GM04504 (cell line): ENCODE measurements at regions not wholly inside any gene's neighbourhood (a gene's known extent, or its start where the extent isn't known, plus 50 kb on each side); places are given as distances from the start of the nearest gene placed in this dataset.
A peak's percentile ranks its signal among the peaks of the same experiment; 100 is the strongest.
"Not testable (repeated sequence)": the region's sequence is repeated elsewhere in the genome, so short reads cannot be mapped to it uniquely, and the experiment has no call there.

ENCODE experiments used
- DNase-seq: peaks from one replicate; pipeline ENCODE4 v3.0.0-alpha.2; 2012; ENCODE audit warnings: low read depth

DNA sequence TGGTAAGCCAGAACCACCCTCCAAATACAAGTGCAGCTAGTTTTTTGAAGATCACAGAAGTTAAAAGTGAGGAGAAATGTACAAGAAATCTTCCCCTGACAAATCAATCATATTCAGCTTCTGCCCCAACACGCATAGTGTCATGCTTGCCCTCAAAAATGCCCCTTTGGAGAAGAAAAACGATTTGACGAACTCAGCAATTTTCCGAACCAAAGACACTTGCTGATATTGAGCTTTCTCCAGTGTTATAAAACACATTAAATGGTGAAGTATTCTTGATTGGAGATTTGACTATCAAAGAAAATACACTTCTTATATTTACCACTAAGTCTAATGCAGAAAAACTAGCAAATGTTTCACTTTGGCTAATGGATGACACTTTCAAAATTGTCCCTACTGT is 195.5 kb downstream of the ETV1 start:
- no peak for DNase-seq

DNA sequence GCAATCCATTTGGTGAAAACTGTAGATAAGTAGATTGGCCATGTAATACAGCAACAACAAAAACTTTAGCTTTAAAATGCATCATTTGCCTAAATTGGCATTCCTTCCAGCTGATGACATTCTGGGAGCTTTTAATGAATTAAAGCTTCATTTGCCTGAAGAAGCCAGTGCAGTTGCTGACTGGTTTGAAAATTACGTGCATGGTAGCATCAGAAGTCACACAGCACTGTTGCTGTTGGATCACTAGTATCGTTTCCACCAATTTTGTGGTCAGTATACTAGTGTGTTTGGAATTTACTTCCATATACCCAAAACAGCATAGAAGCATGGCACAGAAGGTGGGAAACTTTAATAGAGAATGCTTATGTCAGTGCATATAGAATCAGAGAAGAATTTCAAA is 194.9 kb downstream of the ETV1 start:
- DNase-seq: peak; percentile 3

DNA sequence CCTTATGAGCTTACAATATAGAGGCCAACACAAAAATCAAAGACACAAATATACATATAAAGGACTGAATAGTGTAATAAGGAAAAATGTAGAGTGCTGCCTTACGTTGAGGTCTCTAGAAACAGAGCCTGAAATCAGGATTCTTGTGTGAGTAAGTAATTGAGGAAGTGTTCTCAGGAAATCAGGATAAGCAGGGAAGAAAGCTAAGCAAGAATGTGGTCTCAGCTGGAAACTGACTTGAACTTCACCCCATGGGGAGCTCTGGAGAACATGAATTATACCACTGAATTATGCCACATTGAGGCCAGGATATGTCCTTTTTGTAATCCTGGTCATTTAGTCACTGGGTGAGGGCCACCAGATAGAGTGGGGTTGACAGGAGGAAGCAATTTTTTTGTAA is 191.9 kb downstream of the ETV1 start:
- DNase-seq: no peak

DNA sequence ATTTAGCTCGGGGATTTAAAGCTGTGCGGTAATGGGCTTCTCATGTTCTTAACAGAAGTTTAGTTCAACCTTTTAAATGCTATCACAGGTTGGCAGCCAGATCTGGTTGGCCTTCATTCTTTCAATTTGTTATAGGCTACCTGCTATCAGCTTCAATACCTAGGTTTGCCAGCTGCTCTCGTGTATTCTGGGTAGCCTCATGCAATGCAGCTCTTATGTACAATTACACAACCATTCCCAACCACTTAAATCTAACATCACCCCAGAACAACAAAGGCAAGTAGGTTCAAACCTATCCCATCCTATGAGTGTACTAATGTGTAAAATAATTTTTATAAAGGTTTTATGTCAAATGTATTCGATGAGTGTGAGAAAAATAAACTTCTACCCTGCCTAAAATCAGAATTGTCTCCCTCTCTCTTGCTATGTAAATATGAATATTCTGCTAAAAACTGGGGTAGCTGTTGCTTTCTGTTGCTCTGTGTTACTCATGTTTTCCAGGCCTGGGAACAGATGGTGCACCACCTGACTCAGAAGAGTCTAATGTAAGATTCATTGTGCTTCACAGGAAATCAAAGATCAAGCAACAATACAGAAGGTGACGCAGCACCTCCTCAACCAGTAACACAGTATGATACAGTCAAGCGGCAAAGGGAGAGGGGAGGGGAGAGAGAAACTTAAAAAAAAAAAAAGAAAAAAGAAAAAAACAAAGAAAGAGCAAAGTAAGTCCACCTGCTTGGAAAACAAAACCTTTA is 188.6 kb downstream of the ETV1 start:
- peak; percentile 26 for DNase-seq

DNA sequence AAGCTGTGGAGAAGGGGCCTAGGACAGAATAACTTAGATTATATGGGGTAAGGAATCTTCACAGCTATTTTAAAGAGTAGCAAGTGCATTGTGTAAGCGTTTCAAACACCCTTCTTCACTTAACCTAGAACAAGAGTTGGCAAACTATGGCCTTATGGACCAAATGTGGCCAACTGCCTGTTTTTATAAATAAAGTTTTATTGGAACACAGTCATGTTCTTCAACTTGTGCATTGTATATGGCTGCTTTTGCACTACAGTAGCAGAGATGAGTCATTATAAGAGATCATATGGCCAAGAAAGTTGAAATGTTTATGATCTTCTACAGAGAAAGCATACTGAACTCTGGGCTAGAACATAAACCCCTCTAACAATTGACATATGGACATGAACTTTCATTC is 187.8 kb downstream of the ETV1 start:
- DNase-seq: no peak

DNA sequence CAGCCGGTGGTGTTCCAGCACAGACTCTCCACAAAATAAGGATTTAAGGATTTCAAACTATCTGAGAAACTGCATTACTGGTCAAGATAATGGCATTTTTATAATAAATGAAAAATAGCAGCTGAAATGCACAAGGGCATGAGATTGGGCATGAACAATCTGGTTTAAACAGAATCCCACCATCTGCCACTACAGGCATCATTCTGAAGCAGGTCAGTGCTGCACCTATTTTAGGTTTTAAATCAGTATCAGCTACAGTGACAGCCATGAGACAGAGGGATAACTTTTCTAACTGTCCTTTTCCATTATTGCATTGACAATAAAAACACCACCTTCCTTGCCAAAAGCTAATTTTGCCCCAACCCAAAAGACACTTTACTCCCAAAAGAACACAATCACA is 186.8 kb downstream of the ETV1 start:
- no peak for DNase-seq

DNA sequence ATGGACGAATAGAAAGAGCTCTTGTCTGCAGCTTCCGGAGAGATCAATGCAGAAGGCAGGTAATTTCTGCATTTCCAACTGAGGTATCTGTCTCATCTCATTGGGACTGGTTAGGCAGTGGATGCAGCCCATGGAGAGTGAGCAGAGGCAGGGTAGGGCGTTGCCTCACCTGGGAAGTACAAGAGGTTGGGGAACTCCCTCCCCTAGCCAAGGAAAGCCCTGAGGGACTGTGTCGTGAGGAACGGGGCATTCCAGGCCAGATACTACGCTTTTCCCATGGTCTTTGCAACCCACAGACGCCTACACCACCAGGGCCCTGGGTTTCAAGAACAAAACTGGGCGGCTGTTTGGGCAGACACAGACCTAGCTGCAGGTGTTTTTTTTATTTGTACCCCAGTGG is 186.3 kb downstream of the ETV1 start:
- no peak for DNase-seq

DNA sequence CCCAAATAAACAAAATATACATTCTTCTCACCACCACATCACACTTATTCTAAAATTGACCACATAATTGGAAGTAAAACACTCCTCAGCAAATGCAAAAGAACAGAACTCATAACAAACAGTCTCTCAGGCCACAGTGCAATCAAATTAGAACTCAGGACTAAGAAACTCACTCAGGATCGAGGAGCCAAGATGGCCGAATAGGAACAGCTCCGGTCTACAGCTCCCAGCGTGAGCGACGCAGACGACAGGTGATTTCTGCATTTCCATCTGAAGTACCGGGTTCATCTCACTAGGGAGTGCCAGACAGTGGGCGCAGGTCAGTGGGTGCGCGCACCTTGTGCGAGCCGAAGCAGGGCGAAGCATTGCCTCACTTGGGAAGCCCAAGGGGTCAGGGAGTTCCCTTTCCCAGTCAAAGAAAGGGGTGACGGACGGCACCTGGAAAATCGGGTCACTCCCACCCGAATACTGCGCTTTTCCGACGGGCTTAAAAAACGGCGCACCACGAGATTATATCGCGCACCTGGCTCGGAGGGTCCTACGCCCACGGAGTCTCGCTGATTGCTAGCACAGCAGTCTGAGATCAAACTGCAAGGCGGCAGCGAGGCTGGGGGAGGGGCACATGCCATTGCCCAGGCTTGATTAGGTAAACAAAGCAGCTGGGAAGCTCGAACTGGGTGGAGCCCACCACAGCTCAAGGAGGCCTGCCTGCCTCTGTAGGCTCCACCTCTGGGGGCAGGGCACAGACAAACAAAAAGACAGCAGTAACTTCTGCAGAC is 183.2 kb downstream of the ETV1 start:
- not testable (repeated sequence) for DNase-seq

DNA sequence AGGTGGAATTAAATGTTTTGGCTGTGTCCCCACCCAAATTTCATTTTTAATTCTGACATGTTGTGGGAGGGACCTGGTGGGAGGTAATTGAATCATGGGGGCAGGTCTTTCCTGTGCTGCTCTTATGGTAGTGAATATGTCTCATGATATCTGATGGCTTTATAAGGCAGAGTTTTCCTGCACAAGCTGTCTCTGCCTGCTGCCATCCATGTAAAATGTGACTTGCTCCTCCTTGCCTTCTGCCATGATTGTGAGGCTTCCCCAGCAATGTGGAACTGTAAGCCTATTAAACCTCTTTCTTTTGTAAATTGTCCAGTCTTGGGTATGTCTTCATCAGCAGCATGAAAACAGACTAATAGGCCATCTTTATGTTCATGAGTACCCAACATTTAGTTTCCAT is 172.2 kb downstream of the ETV1 start:
- not testable (repeated sequence) for DNase-seq

DNA sequence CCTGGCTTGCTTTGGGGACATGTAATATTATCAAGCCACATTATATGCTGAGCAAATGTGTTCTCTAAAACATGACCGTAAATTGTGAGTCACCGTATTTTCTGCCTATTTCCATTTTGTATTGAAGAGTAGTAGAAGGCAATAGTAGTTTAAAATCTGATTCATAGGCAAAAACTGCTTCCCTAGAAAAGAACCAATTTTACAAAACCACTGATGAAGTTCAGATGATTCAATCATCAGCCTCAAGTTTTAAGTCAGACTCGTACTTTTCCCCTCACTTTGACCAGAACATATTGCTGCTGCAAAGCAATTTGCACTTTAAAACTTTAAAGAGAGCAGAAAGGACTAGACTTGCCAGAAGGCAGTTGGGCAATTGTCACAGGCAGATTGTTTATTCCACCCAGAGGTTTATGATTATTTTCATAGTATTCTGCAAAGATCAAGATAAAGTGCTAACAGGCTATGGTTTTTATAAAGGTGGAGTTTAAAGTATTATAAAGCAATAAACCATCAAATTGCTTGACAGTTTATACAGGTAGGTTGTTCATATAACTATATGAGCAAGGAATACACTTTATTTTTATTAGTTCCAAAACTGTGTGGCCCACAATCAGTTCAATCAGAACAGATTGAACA is 168.2 kb downstream of the ETV1 start:
- peak; percentile 24 for DNase-seq

DNA sequence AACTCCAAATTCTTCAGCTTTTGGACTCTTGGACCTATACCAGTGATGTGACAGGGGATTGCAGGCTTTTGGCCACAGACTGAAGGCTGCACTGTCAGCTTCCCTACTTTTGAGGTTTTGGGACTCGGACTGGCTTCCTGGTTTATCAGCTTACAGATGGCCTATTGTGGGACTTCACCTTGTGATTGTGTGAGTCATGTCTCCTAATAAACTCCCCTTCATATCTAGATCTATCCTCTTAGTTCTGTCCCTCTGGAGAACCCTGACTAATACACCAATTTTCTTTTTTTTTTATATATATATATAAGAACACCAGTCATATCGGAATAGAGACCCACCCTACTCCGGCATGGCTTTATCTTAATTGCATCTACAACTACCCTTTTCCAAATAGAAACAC is 166.8 kb downstream of the ETV1 start:
- no peak for DNase-seq

DNA sequence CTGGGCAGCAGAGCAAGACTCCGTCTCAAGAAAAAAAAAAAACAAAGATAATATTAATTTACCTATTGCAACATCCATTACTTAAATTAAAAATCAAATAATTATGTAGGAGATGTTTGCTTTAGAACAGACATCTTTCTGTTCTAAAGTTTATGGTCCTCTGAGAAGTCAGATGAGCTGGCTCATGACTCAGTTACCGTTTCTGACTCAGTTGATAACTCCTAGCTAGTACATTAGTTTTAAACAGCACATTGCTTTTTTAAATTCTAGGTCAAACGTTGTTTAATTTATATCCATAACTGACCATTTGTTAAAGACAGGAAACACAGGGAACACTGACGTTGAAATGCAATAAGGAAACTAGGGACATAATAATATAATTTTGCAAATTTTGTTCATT is 162.7 kb downstream of the ETV1 start:
- DNase-seq: no peak

DNA sequence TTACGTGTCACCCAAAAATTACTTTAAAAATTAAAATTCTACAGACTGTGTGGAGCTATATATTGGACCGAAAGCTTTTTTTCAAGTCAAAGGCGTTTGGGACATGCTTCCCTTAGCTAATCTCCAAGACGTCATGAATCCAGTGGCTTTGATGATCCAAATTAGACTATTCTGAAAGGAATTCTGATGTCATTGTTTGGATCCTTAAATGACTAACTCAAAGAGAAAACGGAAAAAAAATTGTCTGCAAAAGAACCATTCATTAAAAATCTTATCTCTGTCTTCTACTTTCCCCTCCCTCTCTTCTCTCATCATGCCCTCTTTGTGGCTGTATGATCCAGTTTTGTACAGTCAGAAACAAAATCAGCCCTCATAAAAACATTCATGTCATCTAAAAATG is 161.8 kb downstream of the ETV1 start:
- no peak for DNase-seq

DNA sequence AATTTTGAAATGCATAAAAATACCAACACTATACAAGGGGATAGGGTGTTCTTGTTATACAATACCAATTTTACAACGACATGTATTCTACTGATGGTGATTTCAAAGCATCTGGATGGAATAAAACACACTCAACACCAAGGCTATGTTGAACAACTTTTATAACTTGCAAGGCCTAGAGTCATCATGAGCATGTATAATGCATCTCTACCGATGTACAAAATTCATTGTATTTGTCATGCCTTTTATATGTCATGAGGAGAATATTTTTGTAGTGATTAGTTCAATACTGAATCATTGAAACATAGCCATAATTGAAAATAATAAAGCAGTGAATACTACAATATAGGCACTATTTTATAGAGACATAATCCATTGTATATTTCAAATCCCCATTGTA is 160.2 kb downstream of the ETV1 start:
- no peak for DNase-seq

DNA sequence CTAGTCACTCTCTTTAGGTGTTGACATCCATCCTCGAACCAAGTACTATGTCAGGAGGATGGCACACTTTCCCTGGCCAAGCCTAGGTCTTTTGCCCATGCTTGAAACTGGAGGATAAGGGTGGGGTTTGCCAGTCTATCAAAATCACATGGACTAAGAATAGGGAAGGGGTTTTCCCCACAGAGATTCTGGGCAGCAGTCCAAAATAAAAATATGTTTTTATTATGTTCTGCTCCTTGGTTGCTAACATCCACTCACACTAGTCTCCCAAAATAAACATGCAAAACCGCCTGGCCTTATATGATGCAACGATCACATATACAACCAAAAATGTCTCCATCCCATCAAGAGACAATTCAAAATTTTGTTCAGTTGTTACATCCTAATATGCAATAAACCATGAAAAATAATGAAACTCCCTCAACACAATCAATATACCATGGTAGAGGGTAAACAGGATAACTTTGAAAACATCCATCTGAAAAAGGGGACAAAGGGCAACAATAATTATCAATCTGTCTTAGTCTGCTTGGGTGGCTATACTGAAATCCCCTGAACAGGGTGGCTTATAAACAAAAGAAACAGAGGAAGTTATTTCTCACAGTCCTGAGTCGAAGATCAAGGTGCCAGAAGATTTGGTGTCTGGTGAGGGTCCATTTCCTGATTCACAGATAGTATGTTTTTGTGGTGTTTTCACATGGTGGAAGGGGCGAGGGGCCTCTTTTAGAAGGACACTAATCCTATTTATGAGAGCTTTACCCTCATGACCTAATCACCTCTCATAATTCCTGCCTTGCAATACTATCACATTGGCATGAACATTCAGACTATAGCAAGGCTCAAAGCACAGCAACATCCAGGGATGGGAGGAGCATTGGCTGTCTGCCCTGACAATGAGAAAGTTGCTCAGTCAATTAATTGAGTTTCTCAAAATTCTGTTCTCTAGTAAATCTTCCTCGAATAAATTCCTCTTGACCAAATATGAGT is 159.3 kb downstream of the ETV1 start:
- no peak for DNase-seq

DNA sequence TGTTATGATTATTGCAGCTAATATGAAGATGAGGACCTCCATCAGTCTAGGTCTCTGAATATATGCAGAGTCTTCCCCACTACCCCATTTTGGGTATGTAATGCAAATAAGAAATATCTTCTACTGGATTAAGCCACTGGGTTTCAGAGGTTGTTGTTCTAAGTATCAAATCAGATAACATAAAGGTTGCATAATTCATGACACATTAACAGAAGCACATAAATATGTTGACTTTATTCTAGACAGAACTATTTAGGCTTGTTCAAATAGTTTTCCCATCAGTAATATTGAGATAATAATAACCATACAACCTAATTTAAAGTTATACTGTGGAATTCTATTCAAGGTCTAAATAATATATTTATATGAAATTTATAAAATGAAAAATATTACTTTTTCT is 157.1 kb downstream of the ETV1 start:
- DNase-seq: no peak

DNA sequence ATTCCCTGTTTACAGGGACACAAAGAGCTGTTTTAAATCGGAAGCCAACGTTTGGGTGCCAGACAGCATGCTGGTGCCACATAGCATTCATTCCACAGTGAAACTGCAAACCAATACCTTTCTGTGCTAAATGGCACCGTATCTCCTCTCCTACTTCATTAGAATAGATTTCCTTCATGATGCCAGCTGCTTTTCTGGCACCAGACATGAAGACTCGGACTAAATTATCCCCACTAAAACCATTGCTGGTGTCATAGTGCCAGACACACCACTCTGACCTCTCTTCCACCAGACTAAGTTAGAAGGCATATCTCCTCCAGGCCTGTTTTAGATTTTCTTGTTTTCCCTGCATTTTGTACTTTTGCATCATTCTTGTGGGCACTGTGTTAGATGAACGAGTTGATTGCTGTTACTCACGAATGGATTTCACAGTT is 155.1 kb downstream of the ETV1 start:
- no peak for DNase-seq

DNA sequence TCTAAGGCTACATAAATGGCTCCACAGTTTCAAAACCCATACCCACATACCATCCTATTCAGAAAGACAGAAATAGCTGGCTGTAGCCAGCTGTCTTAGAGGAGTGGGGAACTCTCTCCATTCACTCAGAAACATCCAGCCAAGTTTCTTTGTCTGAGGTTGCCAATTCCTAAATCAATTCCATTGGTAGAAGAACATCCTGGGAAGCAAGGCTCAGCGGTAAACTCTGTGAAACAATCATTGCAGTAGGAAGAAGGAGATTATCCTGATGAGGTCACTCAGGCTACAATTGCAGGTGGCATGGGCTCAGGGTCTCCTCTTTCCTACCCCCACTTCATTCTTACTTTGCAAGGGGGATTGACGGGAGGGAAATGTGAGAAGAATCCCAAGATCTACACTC is 154.0 kb downstream of the ETV1 start:
- DNase-seq: no peak

DNA sequence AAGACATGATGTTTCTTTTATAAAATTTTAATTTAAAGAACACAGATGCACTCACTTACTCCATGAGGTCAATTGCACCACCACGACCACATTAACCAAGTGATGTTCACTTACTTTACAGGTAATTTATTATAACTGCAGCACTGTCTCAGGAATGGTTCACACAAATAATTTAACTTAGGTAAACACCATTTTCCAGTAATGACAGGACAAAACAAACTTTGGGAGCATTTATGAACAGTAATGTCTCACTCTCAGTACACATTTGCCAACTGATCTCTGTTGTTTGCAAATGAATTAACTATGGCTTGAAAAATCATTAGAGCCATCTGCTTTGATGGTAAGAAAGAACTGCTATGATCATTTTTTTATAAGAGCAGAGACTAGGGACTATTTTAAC is 150.4 kb downstream of the ETV1 start:
- DNase-seq: no peak
